HG03108 (cell line): ENCODE measurements at regions not wholly inside any gene's neighbourhood (a gene's known extent, or its start where the extent isn't known, plus 50 kb on each side); places are given as distances from the start of the nearest gene placed in this dataset.
"Not testable (repeated sequence)": the region's sequence is repeated elsewhere in the genome, so short reads cannot be mapped to it uniquely, and the experiment has no call there.

Source experiments
- ATAC-seq: cut with Tn5 transposase; IDR thresholded peaks from one replicate; pipeline ENCODE4 v1.9.1; 2021; ENCODE audit warnings: moderate library complexity; ENCODE audit not compliant: unreplicated experiment

DNA sequence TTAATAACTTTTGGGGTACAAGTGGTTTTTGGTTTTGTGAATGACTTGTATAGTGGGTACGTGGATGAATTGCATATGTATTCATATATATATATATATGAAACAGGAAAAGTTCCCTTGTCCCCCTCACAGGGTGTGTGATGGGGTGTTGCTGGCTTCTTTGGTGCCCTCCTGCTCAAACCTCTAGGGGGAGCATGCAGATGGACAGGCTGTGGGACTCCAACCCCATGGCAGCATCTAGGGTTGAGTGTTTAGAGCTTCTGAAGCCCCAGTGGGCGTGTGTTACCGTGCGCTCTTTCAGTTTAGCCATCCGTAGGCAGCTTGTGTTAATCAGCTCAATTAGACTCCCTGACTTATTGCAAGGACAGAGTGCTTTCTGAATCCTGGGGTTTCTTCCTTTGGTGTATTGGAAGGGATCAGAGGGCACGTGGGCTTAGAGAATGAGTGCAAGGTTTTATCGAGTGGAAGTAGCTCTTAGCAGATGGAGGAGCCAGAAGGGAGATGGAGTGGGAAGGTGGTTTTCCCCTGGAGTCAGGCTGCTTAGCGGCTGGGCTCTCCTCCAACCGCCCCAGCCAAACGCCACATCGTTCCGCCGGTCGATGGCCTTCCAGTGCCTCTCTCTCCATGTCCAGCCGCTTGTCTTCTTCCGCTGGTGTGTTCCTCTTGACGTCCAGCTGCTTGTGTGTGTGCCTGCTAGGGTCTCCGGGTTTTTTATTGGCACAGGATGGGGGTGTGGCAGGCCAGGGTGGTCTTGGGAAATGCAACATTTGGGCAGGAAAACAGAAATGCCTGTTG is 674.4 kb upstream of the LCORL start:
- ATAC-seq: no peak

DNA sequence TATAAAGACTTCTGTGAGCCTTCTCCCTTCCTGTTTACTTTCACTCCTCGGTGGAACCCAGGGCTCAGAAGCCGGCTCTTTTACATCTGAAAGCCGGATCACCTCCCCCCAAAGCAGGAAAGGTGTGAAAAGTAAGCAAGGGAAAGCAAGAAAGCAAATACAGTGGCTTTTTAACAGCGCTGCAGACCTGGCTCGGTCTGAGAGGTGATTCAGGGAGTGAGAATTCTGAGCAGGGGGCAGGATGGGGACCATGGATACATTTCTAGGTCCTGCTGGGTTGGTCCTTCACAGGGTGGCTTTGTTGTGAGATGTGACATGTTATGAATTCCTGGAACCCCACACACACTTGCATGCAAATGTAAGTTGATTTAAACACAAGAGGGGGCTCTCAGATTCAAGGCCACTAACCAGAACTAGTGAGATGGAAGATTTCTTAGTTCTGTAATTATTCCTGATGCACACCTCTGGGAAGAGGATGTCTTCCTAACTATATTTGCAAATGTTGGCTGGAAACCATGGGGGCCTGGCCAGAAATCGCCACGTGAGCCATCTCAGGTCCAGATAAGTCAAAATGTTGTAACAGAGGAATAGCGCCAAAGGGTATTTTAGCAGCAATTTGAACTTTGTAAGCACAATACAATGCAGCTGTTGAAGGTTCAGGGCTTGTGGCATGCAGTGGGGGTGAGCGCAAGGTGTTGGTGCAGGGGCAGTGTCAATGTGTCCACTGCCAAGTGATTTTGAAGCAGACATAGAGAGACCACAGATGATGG is 670.1 kb upstream of the LCORL start:
- no peak for ATAC-seq

GRCh38 chr4:18690291-18690955 is 668.9 kb upstream of the LCORL start:
- no peak for ATAC-seq

DNA sequence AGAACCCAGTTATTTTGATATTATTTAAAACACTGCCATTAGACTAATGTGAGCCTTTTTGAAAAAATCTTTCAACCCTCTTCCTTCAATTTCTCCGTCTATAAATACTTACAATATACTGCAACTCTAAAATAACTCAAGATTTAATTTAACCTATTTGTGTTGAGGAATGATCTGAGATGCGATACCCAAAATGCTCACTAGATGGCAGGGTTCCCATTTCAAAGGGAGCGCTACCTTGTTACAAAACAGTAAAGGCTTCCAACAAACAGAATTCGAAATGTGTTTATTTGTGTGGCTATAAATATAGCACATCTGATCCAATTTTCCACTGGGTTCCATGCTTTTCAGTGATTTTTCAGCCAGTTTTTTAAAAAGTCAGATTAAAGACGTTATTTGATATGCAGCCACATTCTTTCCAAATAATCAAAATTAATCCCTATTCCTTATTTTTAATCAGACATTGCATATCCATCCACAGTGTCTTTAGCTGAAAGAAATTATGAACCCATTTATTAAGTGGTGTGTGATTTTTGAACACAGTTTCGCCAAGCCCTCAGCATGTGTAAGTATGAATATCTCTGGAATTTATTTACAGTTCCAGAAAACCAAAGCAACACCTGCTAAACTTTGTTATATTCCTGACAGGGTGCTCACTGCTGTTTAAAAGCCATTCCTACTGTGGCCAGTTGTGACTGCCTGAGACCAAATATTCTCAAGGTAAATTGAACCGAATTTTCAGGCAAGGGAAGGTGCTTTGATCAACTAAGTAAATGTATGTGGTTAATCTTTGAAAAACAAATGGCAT is 668.0 kb upstream of the LCORL start:
- peak; percentile 50 for ATAC-seq

DNA sequence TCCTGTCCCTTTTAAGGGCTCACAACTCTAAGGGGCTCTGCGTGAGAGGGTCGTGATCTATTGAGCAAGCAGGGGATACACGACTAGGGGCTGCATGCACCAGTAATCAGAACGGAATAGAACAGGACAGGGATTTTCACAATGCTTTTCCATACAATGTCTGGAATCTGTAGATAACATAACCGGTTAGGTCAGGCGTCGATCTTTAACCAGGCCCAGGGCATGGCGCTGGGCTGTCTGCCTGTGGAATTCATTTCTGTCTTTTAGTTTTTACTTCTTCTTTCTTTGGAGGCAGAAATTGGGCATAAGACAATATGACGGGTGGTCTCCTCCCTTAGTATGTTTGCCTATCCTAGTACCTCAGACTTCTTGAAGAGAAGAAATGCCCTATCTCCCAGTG is 666.8 kb upstream of the LCORL start:
- ATAC-seq: not testable (repeated sequence)

- ATAC-seq: no peak
Measured at GRCh38 chr4:18686338-18687037, 664.9 kb upstream of the LCORL start.

DNA sequence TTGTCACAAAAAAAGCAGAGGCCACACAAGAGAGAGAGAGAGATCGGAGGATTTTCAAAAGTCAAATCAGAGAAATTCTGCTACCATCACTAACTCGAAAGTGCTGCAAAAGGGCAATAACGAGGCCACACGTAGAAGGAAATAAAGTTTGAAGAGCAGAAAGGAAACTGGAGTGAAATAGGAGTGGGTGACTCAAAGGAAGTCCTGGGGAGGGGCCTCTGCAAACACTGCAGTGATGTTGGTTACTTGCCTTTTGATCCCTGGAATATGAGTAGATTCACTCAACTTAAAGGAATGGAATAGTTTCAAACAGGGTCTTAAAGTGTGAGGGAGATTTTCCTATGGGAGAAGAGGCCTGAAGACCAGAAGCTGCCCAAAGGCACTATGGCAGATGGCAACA is 663.4 kb upstream of the LCORL start:
- no peak for ATAC-seq

DNA sequence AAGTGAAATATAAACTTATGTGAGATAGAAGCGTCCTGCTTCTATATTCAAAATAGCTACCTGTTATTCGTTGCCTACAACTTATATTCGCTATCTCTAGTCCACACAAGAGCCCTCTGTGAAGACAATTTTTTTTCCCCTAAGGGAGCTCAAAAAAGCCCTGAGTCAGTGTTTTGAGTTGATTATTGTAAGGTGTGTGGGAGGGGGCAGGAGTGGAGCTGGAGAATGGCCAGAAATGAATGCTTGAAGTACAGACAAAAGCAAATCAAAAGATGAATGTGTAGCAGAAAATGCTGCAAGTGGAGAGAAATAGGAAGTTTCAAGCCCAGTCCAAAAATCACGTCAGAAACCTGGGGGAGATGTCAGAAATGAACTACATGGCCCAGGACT is 655.0 kb upstream of the LCORL start:
- ATAC-seq: no peak

- no peak for ATAC-seq
Measured at GRCh38 chr4:18675586-18676525, 654.3 kb upstream of the LCORL start.

GRCh38 chr4:18670034-18670433 is 648.5 kb upstream of the LCORL start:
- no peak for ATAC-seq

GRCh38 chr4:18669390-18669789 is 647.8 kb upstream of the LCORL start:
- ATAC-seq: no peak

- ATAC-seq: no peak
Measured at GRCh38 chr4:18666322-18666721, 644.8 kb upstream of the LCORL start.

DNA sequence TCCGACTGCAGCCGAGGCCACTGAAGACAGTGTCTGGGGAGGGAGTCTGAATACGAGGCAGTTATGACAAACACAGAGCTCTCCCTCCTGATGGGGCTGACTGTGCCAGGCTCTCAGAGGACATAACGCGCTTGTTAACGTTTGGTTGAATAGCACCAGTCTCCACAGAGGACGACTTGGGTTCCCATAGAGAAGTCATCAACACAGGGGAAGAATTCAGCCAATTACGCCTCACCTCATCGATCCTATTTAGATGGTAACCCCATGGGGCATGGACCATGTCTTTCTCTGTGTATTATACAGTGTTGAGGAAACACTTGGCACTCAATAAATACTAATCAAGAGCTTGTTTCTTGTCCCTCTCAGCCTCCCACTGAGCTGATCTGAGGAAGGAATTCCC is 642.6 kb upstream of the LCORL start:
- no peak for ATAC-seq

DNA sequence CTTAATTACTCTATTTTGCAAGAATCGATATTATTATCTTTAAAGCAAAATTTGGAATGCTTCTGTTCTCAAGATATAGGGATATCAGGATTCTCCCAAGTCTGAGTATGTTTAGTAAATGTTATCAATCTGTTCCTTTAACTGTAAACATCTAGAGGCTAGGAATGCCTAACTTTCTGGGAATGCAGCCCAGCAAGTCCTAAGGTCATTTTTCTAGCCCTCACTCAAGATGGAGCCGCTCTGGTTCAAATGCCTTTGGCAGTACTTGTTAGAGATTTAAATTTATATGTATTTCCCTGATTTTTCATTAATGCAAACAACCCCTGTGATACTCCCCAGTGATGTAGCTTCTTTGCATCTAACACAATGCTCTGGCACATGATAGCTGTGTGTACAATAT is 623.8 kb upstream of the LCORL start:
- no peak for ATAC-seq

GRCh38 chr4:18641334-18641733 is 619.8 kb upstream of the LCORL start:
- ATAC-seq: no peak

GRCh38 chr4:18638031-18638430 is 616.5 kb upstream of the LCORL start:
- ATAC-seq: no peak

- no peak for ATAC-seq
Measured at GRCh38 chr4:18636001-18636585, 614.5 kb upstream of the LCORL start.

- no peak for ATAC-seq
Measured at GRCh38 chr4:18635531-18635930, 614.0 kb upstream of the LCORL start.

GRCh38 chr4:18631586-18631985 is 610.0 kb upstream of the LCORL start:
- ATAC-seq: no peak
